HG03432 (cell line): ENCODE measurements at regions not wholly inside any gene's neighbourhood (a gene's known extent, or its start where the extent isn't known, plus 50 kb on each side); places are given as distances from the start of the nearest gene placed in this dataset.
"Not testable (repeated sequence)": the region's sequence is repeated elsewhere in the genome, so short reads cannot be mapped to it uniquely, and the experiment has no call there.

Source experiments
- ATAC-seq: cut with Tn5 transposase; IDR thresholded peaks from one replicate; pipeline ENCODE4 v1.9.1; 2021; ENCODE audit warnings: mild to moderate bottlenecking, moderate library complexity; ENCODE audit not compliant: unreplicated experiment

DNA sequence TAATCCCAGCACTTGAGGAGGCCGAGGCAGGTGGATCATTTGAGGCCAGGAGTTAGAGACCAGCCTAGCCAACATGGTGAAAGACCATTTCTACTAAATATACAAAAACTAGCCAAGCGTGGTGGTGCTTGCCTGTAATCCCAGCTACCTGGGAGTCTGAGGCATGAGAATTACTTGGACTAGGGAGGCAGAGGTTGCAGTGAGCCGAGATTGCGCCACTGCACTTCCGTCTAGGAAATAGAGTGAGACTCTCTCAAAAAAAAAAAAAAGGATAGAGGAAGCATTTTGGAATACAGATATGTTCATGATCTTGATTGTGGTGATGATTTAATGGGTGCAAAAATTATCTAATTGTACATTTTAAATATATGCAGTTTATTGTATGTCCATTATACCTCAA, 67.8 kb upstream of the GBE1 start:
- ATAC-seq: not testable (repeated sequence)

DNA sequence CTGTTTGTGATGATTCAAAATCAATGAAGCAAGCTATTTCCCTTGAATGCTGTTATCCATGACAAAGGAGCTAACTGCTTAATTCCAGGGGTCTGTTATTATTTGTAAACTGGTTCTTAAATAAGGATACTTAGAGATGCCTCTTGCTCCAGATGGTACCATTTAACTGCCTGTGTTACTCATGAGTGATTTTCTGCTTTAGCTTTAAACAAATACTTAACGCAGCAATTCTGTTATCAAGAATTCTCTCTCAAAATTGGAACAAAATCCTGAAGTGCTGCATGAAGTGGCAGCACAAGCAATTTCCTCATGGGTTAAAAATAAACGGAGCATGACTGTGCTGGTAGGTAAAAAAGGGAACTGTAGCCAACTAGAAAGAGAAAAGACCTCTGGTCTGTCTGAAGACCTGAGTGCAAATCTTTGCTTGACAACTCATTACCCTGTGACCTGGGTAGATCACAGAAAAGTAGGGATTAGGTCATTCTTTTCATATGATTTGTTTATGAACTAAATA, 62.5 kb upstream of the GBE1 start:
- ATAC-seq: peak; percentile 98

DNA sequence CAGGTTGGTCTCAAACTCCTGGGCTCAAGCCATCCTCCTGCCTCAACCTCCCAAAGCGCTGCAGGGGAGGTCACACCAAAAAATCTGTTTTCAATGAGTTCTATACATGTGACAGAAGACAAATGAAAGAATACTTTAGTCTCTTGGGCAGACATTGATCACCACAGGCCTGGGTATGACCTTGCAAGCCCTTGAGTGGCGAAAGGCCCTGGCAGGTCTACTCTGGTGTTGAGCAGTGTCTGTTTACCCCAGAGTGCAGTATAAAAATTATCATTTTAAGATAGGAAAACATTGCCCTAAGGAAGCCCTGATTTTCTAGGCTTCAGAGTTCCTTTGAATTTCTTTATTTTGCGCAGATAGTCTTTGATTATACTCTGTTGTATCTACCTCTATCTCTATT, 61.6 kb upstream of the GBE1 start:
- no peak for ATAC-seq

DNA sequence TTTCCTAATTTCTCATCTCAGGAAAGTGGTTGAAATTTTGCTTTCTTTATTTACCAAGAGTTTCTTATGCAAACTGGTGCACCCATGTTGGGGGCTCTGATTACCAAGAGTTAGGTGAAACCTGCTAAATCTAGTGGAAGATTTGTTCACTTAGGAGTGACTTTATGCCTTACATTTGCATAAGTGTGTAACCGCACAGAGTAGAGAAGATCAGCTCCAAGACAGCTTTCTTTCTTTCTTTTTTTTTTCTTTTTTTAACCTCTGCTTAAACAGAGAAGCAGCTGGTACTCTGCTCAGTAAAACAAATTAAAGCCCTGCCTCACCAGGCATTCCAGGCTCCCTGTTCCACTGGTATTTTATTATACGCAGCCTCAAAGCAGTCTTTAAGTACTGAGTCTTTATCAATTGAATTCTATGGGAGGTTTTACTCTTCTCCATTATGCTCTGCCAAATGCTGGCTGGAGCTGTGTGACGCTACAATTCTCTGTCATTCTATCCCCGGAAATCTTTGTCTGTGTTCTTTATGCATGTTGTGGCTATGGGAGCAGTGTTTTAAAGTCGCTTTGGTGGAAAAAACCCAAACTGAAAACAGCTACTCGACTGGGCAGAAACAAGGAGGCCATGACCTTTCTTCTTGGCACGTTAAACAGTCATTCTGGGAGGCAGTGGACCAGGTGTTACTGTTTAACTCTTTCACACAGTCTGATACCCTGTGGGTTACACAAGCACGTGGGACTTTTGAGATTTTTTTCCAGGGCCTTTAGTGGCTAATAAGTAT, 55.2 kb upstream of the GBE1 start:
- peak; percentile 99 for ATAC-seq

DNA sequence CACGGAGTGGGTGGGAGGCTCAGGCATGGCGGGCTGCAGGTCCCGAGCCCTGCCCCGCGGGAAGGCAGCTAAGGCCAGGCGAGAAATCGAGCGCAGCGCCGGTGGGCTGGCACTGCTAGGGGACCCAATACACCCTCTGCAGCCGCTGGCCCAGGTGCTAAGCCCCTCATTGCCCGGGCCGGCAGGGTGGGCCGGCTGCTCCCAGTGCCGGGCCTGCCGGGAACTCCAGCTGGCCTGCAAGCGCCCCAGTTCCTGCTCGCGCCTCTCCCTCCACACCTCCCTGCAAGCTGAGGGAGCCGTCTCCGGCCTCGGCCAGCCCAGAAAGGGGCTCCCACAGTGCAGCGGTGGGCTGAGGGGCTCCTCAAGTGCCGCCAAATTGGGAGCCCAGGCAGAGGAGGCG, 50.7 kb upstream of the GBE1 start:
- not testable (repeated sequence) for ATAC-seq
